ENCODE measurements at regions not wholly inside any gene's neighbourhood (a gene's known extent, or its start where the extent isn't known, plus 50 kb on each side); places are given as distances from the start of the nearest gene placed in this dataset.

DNA sequence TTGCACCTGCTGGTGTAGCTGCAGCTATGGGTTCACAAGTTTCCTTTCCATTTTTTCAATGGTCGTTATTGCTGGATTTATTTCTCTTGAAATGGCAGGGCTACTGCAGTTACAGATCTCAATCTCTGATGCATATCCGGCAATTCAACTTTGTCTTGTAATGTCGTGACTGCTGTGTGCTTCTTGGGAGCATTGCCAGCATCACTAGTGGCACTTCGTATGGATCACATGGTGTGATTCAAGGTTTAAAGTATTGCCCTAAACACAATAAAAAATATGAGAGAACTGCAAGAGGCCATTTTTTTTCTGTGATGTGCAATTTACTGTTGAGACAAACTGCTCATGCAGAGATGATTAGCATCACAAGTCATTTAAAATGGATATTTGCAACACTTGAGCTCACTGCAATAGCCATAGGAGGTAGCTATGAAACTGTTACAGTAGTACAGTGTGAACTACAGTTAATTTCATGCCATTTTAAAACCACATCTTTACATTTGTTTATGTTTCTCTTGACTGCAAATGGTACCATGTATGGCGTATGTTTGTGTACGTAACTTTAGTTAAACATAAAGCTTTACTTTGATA is 217.4 kb upstream of the PDE3A start:
- no peak overlapping the region for H3K27ac ChIP-seq (ENCODE audit: low read length)
- no peaks in the 10 kb centered on the region for H3K9me3 ChIP-seq (ENCODE audit: control insufficient read depth, insufficient read depth, low read depth, low read length)
- BruUV-seq (replicated peaks): no TSS peak
- intact Hi-C loops (cut with micrococcal nuclease; ENCODE audit: unreplicated experiment) (no loop called here), in situ Hi-C loops (cut with HindIII; ENCODE audit: low pct_unique_long_range_greater_than_20kb, low sequenced_read_pairs) (no loop called here)
- no peak for ATAC-seq
- ChIA-PET POLR2A (interaction anchor here (0.7 kb wide), 1 partner anchor 539 kb away, joined by 3 read pairs; no protein-coding TSS in a partner anchor), CTCF (no interaction called here)
- no peak overlapping the region for H3K4me3 ChIP-seq (ENCODE audit: low read depth in 2 of 2, low read length in 2 of 2)
- H3K27me3 ChIP-seq (ENCODE audit: control insufficient read depth, insufficient read depth, low read length): no peaks in the 10 kb centered on the region
- DNase-seq (ENCODE audit: low read depth, low spot score): no peak
- H3K4me1 ChIP-seq (ENCODE audit: control insufficient read depth, insufficient read depth, low read length): no peaks in the 10 kb centered on the region
- H3K36me3 ChIP-seq (ENCODE audit: control insufficient read depth, insufficient read depth, low read length): no peaks in the 10 kb centered on the region
- TF ChIP-seq, protein P1, sequence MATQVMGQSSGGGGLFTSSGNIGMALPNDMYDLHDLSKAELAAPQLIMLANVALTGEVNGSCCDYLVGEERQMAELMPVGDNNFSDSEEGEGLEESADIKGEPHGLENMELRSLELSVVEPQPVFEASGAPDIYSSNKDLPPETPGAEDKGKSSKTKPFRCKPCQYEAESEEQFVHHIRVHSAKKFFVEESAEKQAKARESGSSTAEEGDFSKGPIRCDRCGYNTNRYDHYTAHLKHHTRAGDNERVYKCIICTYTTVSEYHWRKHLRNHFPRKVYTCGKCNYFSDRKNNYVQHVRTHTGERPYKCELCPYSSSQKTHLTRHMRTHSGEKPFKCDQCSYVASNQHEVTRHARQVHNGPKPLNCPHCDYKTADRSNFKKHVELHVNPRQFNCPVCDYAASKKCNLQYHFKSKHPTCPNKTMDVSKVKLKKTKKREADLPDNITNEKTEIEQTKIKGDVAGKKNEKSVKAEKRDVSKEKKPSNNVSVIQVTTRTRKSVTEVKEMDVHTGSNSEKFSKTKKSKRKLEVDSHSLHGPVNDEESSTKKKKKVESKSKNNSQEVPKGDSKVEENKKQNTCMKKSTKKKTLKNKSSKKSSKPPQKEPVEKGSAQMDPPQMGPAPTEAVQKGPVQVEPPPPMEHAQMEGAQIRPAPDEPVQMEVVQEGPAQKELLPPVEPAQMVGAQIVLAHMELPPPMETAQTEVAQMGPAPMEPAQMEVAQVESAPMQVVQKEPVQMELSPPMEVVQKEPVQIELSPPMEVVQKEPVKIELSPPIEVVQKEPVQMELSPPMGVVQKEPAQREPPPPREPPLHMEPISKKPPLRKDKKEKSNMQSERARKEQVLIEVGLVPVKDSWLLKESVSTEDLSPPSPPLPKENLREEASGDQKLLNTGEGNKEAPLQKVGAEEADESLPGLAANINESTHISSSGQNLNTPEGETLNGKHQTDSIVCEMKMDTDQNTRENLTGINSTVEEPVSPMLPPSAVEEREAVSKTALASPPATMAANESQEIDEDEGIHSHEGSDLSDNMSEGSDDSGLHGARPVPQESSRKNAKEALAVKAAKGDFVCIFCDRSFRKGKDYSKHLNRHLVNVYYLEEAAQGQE (IDR thresholded peaks at IDR 0.05; ENCODE audit: insufficient read depth in 1 of 2, low read depth in 2 of 2, low read length in 1 of 2): no peak
- TF ChIP-seq POLR2AphosphoS5 (IDR thresholded peaks at IDR 0.05; ENCODE audit: low read depth, low read length) (no peak), SIN3A (IDR thresholded peaks at IDR 0.05; ENCODE audit: borderline replicate concordance, insufficient read depth, low read depth, low read length) (no peak), TCF7L2 (IDR thresholded peaks at IDR 0.05; ENCODE audit: low read depth, low read length) (no peak)
- TF ChIP-seq, protein P2, sequence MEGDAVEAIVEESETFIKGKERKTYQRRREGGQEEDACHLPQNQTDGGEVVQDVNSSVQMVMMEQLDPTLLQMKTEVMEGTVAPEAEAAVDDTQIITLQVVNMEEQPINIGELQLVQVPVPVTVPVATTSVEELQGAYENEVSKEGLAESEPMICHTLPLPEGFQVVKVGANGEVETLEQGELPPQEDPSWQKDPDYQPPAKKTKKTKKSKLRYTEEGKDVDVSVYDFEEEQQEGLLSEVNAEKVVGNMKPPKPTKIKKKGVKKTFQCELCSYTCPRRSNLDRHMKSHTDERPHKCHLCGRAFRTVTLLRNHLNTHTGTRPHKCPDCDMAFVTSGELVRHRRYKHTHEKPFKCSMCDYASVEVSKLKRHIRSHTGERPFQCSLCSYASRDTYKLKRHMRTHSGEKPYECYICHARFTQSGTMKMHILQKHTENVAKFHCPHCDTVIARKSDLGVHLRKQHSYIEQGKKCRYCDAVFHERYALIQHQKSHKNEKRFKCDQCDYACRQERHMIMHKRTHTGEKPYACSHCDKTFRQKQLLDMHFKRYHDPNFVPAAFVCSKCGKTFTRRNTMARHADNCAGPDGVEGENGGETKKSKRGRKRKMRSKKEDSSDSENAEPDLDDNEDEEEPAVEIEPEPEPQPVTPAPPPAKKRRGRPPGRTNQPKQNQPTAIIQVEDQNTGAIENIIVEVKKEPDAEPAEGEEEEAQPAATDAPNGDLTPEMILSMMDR (IDR thresholded peaks at IDR 0.05): no peak

DNA sequence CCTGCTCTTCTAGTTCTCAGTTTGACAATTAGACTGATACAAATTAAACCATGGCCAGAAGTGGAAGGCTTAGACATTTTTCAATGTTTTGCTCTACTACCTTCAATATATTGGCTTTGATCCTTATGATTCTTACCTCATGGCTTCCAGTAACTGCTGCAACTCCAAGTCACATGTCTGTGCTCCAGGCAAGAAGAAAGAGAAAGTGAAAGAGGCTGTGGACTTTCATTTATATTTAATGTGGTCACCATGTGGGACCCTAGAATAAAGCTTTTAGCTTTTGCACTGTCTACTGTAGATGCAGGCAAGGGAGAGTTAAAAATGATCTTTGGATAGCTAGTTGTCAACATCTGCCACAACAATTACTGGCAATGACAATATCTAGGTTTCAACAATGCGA is 214.3 kb upstream of the PDE3A start:
- ATAC-seq: no peak
- Histone ChIP-seq H3K4me1 (ENCODE audit: control insufficient read depth, insufficient read depth, low read length) (no peaks in the 10 kb centered on the region), H3K36me3 (ENCODE audit: control insufficient read depth, insufficient read depth, low read length) (no peaks in the 10 kb centered on the region), H3K27ac (ENCODE audit: low read length) (no peak overlapping the region), H3K4me3 (ENCODE audit: low read depth in 2 of 2, low read length in 2 of 2) (no peak overlapping the region), H3K27me3 (ENCODE audit: control insufficient read depth, insufficient read depth, low read length) (no peaks in the 10 kb centered on the region), H3K9me3 (ENCODE audit: control insufficient read depth, insufficient read depth, low read depth, low read length) (no peaks in the 10 kb centered on the region)
- in situ Hi-C loops (cut with HindIII; ENCODE audit: low pct_unique_long_range_greater_than_20kb, low sequenced_read_pairs) (no loop called here), intact Hi-C loops (cut with micrococcal nuclease; ENCODE audit: unreplicated experiment) (no loop called here)
- ChIA-PET CTCF (no interaction called here), POLR2A (no interaction called here)
- no peak for DNase-seq (ENCODE audit: low read depth, low spot score)
- TF ChIP-seq SIN3A (IDR thresholded peaks at IDR 0.05; ENCODE audit: borderline replicate concordance, insufficient read depth, low read depth, low read length) (no peak), POLR2AphosphoS5 (IDR thresholded peaks at IDR 0.05; ENCODE audit: low read depth, low read length) (no peak), TCF7L2 (IDR thresholded peaks at IDR 0.05; ENCODE audit: low read depth, low read length) (no peak)
- TF ChIP-seq, protein P1 (IDR thresholded peaks at IDR 0.05; ENCODE audit: insufficient read depth in 1 of 2, low read depth in 2 of 2, low read length in 1 of 2): no peak
- TF ChIP-seq, protein P2 (IDR thresholded peaks at IDR 0.05): no peak
- BruUV-seq (replicated peaks): no TSS peak
